K562 (cell line): ENCODE measurements at regions not wholly inside any gene's neighbourhood (a gene's known extent, or its start where the extent isn't known, plus 50 kb on each side); places are given as distances from the start of the nearest gene placed in this dataset.

ENCODE experiments used
- ELF4 ChIP-seq: fragments of 450-650 bp; formaldehyde crosslinking; IDR thresholded peaks from 2 replicates; pipeline ENCODE4 v1.4.0; 2022; ENCODE audit warnings: missing genetic modification characterization
- FOS ChIP-seq: IDR thresholded peaks from 3 replicates; pipeline ENCODE4 v1.6.1; 2011; ENCODE audit not compliant: insufficient read length; ENCODE audit errors: extremely low read depth
- GATA2 ChIP-seq: sonication (generic); formaldehyde crosslinking; IDR thresholded peaks from 2 replicates; pipeline ENCODE4 v1.4.0; 2020; ENCODE audit warnings: mild to moderate bottlenecking, missing genetic modification reagents
- GTF2A2 ChIP-seq: IDR thresholded peaks from 2 replicates; pipeline ENCODE4 v1.6.1; 2016; ENCODE audit warnings: mild to moderate bottlenecking, missing genetic modification characterization, missing compliant biosample characterization
- NFIC ChIP-seq: fragments of 450-650 bp; IDR thresholded peaks from 2 replicates; pipeline ENCODE4 v1.6.1; 2017; ENCODE audit warnings: mild to moderate bottlenecking, inconsistent platforms
- RAD21 ChIP-seq, 2 experiments: fragments of 250-450 bp in 1 of 2; fragments of 450-650 bp in 1 of 2; sonication (Bioruptor Pico) in 1 of 2; formaldehyde crosslinking in 1 of 2; IDR thresholded peaks in 1 of 2; conservative IDR thresholded peaks in 1 of 2; 2 replicates each; pipeline versions ENCODE4 v1.4.0 to v1.8.0; 2020 to 2022; ENCODE audit warnings: mild to moderate bottlenecking in 2 of 2, moderate library complexity in 1 of 2
- ZFX ChIP-seq: sonication (generic); formaldehyde crosslinking; IDR thresholded peaks from 2 replicates; pipeline ENCODE4 v1.8.0; 2022; ENCODE audit warnings: mild to moderate bottlenecking, missing genetic modification reagents, moderate library complexity
- TF ChIP-seq, protein P1 (sequence below), 3 experiments: IDR thresholded peaks in 2 of 3; conservative IDR thresholded peaks in 1 of 3; 2 replicates each; pipeline ENCODE4 v1.5.1; 2011 to 2012; ENCODE audit warnings: low read length in 3 of 3, mild to moderate bottlenecking in 3 of 3, control low read depth in 2 of 3, improper control_type of control experiment in 1 of 3, inconsistent platforms in 1 of 3, low read depth in 1 of 3, mixed read lengths in 1 of 3, moderate library complexity in 1 of 3; ENCODE audit not compliant: insufficient read depth in 2 of 3
- TF ChIP-seq, protein P2 (sequence below): fragments of 450-650 bp; formaldehyde crosslinking; IDR thresholded peaks from 2 replicates; pipeline ENCODE4 v1.4.0; 2020; ENCODE audit warnings: mild to moderate bottlenecking, moderate library complexity
- TF ChIP-seq, protein P3 (sequence below): sonication (generic); formaldehyde crosslinking; IDR thresholded peaks from 2 replicates; pipeline ENCODE4 v1.5.0; 2020; ENCODE audit warnings: missing genetic modification reagents
- TF ChIP-seq, protein P4 (sequence below): fragments of 450-650 bp; formaldehyde crosslinking; IDR thresholded peaks from 2 replicates; pipeline ENCODE4 v1.4.0; 2020; ENCODE audit warnings: mild to moderate bottlenecking, mixed read lengths

DNA sequence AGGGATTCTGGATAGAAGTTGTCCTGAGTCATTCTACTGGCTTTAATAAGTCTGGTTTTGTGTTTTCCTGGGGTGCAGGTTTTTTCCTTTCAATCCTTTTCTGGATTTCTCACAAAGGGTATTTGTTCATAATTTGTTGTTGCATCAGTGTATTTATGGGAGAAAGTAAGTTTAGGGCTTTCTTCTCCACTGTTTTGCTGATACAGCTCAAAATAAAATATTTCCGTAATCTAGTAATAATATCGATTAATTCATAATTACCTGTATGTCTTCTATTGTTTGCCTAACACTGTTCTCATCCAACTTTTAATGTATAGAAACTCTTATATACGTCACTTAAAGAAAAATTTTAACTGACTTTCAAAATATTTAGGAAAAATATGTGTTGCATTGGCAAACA lies 728.2 kb downstream of the LUZP2 start:
- TF ChIP-seq, protein P1, sequence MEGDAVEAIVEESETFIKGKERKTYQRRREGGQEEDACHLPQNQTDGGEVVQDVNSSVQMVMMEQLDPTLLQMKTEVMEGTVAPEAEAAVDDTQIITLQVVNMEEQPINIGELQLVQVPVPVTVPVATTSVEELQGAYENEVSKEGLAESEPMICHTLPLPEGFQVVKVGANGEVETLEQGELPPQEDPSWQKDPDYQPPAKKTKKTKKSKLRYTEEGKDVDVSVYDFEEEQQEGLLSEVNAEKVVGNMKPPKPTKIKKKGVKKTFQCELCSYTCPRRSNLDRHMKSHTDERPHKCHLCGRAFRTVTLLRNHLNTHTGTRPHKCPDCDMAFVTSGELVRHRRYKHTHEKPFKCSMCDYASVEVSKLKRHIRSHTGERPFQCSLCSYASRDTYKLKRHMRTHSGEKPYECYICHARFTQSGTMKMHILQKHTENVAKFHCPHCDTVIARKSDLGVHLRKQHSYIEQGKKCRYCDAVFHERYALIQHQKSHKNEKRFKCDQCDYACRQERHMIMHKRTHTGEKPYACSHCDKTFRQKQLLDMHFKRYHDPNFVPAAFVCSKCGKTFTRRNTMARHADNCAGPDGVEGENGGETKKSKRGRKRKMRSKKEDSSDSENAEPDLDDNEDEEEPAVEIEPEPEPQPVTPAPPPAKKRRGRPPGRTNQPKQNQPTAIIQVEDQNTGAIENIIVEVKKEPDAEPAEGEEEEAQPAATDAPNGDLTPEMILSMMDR (IDR thresholded peaks at IDR 0.05 in 2 of 3, conservative IDR thresholded peaks at IDR 0.05 in 1 of 3; ENCODE audit: insufficient read depth in 2 of 3, low read depth in 1 of 3, low read length in 3 of 3): no peak
- TF ChIP-seq, protein P2, sequence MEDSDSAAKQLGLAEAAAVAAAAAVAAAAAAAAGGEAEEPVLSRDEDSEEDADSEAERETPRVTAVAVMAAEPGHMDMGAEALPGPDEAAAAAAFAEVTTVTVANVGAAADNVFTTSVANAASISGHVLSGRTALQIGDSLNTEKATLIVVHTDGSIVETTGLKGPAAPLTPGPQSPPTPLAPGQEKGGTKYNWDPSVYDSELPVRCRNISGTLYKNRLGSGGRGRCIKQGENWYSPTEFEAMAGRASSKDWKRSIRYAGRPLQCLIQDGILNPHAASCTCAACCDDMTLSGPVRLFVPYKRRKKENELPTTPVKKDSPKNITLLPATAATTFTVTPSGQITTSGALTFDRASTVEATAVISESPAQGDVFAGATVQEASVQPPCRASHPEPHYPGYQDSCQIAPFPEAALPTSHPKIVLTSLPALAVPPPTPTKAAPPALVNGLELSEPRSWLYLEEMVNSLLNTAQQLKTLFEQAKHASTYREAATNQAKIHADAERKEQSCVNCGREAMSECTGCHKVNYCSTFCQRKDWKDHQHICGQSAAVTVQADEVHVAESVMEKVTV (CRISPR knock-in tag): no peak
- TF ChIP-seq RAD21 (CRISPR knock-in tag; conservative IDR thresholded peaks at IDR 0.05 in 1 of 2, IDR thresholded peaks at IDR 0.05 in 1 of 2) (no peak), ELF4 (CRISPR knock-in tag) (no peak), GTF2A2 (tag) (no peak), FOS (no peak), GATA2 (CRISPR knock-in tag) (no peak), ZFX (CRISPR knock-in tag) (no peak), NFIC (no peak)
- TF ChIP-seq, protein P3, sequence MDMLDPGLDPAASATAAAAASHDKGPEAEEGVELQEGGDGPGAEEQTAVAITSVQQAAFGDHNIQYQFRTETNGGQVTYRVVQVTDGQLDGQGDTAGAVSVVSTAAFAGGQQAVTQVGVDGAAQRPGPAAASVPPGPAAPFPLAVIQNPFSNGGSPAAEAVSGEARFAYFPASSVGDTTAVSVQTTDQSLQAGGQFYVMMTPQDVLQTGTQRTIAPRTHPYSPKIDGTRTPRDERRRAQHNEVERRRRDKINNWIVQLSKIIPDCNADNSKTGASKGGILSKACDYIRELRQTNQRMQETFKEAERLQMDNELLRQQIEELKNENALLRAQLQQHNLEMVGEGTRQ (CRISPR knock-in tag): no peak
- TF ChIP-seq, protein P4, sequence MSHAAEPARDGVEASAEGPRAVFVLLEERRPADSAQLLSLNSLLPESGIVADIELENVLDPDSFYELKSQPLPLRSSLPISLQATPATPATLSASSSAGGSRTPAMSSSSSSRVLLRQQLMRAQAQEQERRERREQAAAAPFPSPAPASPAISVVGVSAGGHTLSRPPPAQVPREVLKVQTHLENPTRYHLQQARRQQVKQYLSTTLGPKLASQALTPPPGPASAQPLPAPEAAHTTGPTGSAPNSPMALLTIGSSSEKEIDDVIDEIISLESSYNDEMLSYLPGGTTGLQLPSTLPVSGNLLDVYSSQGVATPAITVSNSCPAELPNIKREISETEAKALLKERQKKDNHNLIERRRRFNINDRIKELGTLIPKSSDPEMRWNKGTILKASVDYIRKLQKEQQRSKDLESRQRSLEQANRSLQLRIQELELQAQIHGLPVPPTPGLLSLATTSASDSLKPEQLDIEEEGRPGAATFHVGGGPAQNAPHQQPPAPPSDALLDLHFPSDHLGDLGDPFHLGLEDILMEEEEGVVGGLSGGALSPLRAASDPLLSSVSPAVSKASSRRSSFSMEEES (CRISPR knock-in tag): no peak
